Lung (tissue), 11 donors: ENCODE measurements at regions not wholly inside any gene's neighbourhood (a gene's known extent, or its start where the extent isn't known, plus 50 kb on each side); places are given as distances from the start of the nearest gene placed in this dataset.

Experiments
- ATAC-seq: fragments of 200-7000 bp; cut with Tn5 transposase; one replicate; pipeline ENCODE4 v1.9.1; 2020; ENCODE audit warnings: moderate number of reproducible peaks; ENCODE audit not compliant: insufficient read depth, low FRiP score
- DNase-seq, 3 donors: peaks; one replicate each; pipeline ENCODE4 v3.0.0-alpha.2; 2013 to 2017
- H3K27ac ChIP-seq, 2 donors: one replicate each; pipeline ENCODE4 v1.5.1; 2013; ENCODE audit warnings: mild to moderate bottlenecking in 2 of 2, moderate library complexity in 2 of 2, control low read depth in 1 of 2, inconsistent platforms in 1 of 2, low read depth in 1 of 2, low read length in 1 of 2
- H3K27me3 ChIP-seq, 3 donors: one replicate each; pipeline ENCODE4 v1.5.1; 2013; ENCODE audit warnings: low read length in 2 of 3; ENCODE audit not compliant: control insufficient read depth in 3 of 3, insufficient read depth in 3 of 3
- H3K36me3 ChIP-seq, 4 donors: one replicate each; pipeline ENCODE4 v1.5.1; 2013; ENCODE audit warnings: low read length in 4 of 4, mild to moderate bottlenecking in 1 of 4, moderate library complexity in 1 of 4; ENCODE audit not compliant: control insufficient read depth in 4 of 4, insufficient read depth in 4 of 4
- H3K4me1 ChIP-seq, 5 donors: one replicate each; pipeline ENCODE4 v1.5.1; 2013; ENCODE audit warnings: low read length in 5 of 5, mild to moderate bottlenecking in 2 of 5, moderate library complexity in 1 of 5; ENCODE audit not compliant: control insufficient read depth in 5 of 5, insufficient read depth in 5 of 5
- H3K4me3 ChIP-seq: one replicate; pipeline ENCODE4 v1.5.1; 2013; ENCODE audit warnings: mild to moderate bottlenecking, control low read depth, moderate library complexity
- H3K9ac ChIP-seq, 2 donors: one replicate each; pipeline ENCODE4 v1.5.1; 2013; ENCODE audit warnings: low read length in 2 of 2, control low read depth in 1 of 2; ENCODE audit not compliant: insufficient read depth in 1 of 2
- H3K9me3 ChIP-seq, 4 donors: one replicate each; pipeline ENCODE4 v1.5.1; 2013; ENCODE audit warnings: low read length in 3 of 4, mild to moderate bottlenecking in 1 of 4, moderate library complexity in 1 of 4; ENCODE audit not compliant: control insufficient read depth in 4 of 4, insufficient read depth in 3 of 4
- WGBS, 2 donors: extraction: QIAGEN DNeasy Blood & Tissue Kit; methylation state at CpG; one replicate each; pipeline ENCODE4 v1.1.7; 2013; 5-methylcytosine and 5-hydroxymethylcytosine counted together
- TF ChIP-seq, protein P1 (sequence below): IDR thresholded peaks from 2 replicates; pipeline ENCODE4 v1.5.1; 2012; ENCODE audit warnings: mild to moderate bottlenecking; ENCODE audit errors: control extremely low read depth, extremely low read depth
- donor health status: control.
- donor health status: control.
- donor health status: Bipolar disorder and iron deficiency.
- donor health status: healthy.
- donor health status: DM: yes; HTN: yes; CAD: no.

DNA sequence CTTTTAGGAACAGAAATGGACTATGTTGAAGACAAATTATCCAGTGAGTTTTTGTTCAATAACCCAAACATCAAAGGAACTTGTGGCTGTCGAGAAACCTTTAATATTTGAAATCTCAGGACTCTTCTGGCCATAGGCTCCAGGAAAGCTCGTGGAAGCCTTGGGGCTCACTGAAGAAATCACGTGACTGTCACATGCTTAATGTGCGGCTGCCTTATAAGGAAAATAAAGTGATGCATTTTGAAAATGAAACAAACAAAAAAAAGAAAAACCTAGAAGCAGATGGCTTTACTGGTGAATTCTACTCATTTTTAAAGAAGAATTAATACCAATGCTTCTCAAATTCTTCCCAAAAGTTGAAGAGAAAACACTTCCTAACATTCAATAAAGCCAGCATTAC is 228.4 kb upstream of the RAB4A start:
- no peak for DNase-seq
- Histone ChIP-seq H3K27ac (no peak overlapping the region), H3K4me1 (peaks cover 0 to 3% (median 0%) of the 10 kb centered on the region in 5 donors), H3K9ac (no peak overlapping the region), H3K4me3 (no peak overlapping the region), H3K9me3 (no peaks in the 10 kb centered on the region), H3K36me3 (no peaks in the 10 kb centered on the region), H3K27me3 (no peaks in the 10 kb centered on the region)
- no peak for ATAC-seq
- WGBS, 2 donors: 75 to 84% methylated on average over 4 of the region's 4 CpGs
- TF ChIP-seq, protein P1, sequence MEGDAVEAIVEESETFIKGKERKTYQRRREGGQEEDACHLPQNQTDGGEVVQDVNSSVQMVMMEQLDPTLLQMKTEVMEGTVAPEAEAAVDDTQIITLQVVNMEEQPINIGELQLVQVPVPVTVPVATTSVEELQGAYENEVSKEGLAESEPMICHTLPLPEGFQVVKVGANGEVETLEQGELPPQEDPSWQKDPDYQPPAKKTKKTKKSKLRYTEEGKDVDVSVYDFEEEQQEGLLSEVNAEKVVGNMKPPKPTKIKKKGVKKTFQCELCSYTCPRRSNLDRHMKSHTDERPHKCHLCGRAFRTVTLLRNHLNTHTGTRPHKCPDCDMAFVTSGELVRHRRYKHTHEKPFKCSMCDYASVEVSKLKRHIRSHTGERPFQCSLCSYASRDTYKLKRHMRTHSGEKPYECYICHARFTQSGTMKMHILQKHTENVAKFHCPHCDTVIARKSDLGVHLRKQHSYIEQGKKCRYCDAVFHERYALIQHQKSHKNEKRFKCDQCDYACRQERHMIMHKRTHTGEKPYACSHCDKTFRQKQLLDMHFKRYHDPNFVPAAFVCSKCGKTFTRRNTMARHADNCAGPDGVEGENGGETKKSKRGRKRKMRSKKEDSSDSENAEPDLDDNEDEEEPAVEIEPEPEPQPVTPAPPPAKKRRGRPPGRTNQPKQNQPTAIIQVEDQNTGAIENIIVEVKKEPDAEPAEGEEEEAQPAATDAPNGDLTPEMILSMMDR: no peak

DNA sequence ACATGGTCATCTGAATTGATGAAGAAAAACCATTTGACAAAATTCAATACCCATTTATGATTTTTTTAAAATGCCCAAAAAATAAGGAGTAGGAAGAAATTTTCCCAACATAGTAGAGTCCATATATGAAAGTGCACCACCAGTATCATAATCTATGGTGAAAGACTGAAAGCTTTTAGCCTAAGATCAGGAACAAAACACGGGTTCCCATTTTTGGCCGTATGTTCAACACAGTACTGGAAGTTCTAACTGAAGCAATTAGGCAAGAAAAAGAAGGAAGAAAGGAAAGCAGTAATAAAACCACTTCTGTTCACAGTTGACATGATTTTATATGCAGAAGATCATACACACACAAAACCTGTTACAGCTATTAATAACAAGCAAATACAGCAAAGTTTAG is 227.8 kb upstream of the RAB4A start:
- no peaks in the 10 kb centered on the region for H3K9me3 ChIP-seq
- H3K27ac ChIP-seq: no peak overlapping the region
- no peaks in the 10 kb centered on the region for H3K36me3 ChIP-seq
- H3K9ac ChIP-seq: no peak overlapping the region
- no peaks in the 10 kb centered on the region for H3K27me3 ChIP-seq
- DNase-seq (no peak), ATAC-seq (no peak)
- WGBS, 2 donors: 36 to 68% methylated on average over 2 of the region's 2 CpGs
- no peak overlapping the region for H3K4me3 ChIP-seq
- H3K4me1 ChIP-seq: peaks cover 0 to 3% (median 0%) of the 10 kb centered on the region in 5 donors
- TF ChIP-seq, protein P1: no peak

DNA sequence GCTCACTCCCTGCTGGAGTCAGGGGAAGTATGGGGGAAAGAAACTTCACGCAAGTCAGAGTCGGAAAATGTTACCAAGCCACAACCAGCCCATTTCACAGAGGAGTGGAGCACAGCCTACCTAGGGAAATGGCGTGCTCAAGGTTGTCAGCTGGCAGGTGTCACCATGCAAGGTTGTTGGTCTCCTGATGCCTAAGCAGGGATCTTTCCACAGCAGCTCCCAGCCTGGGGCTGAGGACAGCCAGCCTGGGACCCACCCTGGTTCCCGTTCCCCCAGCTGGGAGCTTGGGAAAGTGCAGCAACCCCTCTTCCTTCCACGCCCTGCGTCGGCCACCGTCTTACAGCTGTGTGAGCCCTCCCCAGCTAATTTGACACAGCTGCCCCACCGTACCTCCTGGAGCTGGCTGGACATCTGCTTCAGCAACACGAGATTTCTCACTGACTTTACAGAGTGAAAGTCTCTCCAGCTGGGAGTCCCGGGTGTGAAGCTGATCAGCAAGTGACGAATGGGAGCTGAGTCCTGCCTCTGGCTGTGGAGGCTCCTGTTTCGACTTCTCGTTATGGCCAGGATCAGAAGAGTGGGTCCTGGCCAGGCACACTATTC is 224.6 kb upstream of the RAB4A start:
- Histone ChIP-seq H3K9ac (no peak overlapping the region), H3K27ac (no peak overlapping the region), H3K9me3 (no peaks in the 10 kb centered on the region), H3K27me3 (no peaks in the 10 kb centered on the region), H3K4me1 (peaks cover 0 to 3% (median 0%) of the 10 kb centered on the region in 5 donors), H3K4me3 (no peak overlapping the region), H3K36me3 (no peaks in the 10 kb centered on the region)
- ATAC-seq: no peak
- DNase-seq: peak in 2 of 3 donors; percentile 29 to 33
- TF ChIP-seq, protein P1: no peak
- WGBS, 2 donors: 75% methylated on average over 14 of the region's 14 CpGs

DNA sequence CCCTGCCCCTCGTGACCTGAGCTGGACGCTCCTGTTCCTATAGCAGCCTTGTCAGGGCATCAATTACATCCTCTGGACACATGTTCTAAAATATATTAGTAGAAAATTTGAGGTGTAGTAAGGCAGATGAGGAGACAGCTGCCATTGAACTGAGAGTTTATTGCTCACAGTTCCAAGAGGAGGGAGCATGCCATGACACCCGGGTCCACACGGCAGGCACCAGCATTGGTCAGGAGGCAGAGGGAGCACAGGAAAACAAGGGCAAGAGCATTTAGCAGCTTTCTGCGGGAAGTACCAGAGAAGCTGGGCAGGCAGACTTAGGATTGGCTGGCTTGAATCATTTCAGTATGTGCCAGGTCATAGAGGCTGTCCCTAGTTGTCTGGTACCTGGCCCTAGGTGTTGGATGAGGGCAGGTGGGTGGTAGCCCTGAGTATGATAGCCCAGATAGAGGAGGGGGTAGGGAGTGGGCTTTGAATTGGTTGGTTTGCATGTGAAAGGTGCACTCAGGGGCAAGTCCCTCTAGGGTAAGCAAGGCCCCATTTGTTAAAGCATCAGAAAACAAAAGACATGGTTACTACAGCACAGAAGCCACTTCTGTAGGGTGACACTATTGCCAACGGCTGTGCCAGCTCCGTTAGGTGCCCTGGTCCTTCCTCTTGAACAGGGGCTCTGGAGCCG is 223.6 kb upstream of the RAB4A start:
- Histone ChIP-seq H3K9ac (no peak overlapping the region), H3K36me3 (no peaks in the 10 kb centered on the region), H3K27ac (no peak overlapping the region), H3K4me1 (peaks cover 0 to 3% (median 0%) of the 10 kb centered on the region in 5 donors), H3K27me3 (no peaks in the 10 kb centered on the region), H3K9me3 (no peaks in the 10 kb centered on the region), H3K4me3 (no peak overlapping the region)
- WGBS, 2 donors: 91 to 94% methylated on average over 8 of the region's 8 CpGs
- no peak for ATAC-seq
- no peak for DNase-seq
- TF ChIP-seq, protein P1: no peak
